Natural killer cell (primary cell): ENCODE measurements at regions not wholly inside any gene's neighbourhood (a gene's known extent, or its start where the extent isn't known, plus 50 kb on each side); places are given as distances from the start of the nearest gene placed in this dataset.

Experiments
- ATAC-seq, 3 donors: fragments of 150-1000 bp in 2 of 3; fragments of 200-7000 bp in 1 of 3; cut with Tn5 transposase; 1 replicate in 1 of 3; 2 replicates in 2 of 3; pipeline ENCODE4 v1.10.0; 2021; ENCODE audit warnings: mild to moderate bottlenecking in 2 of 3, moderate library complexity in 2 of 3
- DNase-seq, 2 donors: peaks; one replicate each; pipeline versions ENCODE4 v3.0.0 to v3.0.0-alpha.2; 2013 to 2021; ENCODE audit warnings: mixed read lengths in 1 of 2
- H3K27ac ChIP-seq: one replicate; pipeline ENCODE4 v1.5.1; 2013; ENCODE audit warnings: mild to moderate bottlenecking, low read length
- H3K27me3 ChIP-seq: one replicate; pipeline ENCODE4 v1.6.1; 2013; ENCODE audit warnings: low read length; ENCODE audit not compliant: control insufficient read depth, insufficient read depth
- H3K36me3 ChIP-seq: one replicate; pipeline ENCODE4 v1.6.1; 2013; ENCODE audit warnings: low read length; ENCODE audit not compliant: control insufficient read depth, insufficient read depth
- H3K4me1 ChIP-seq: one replicate; pipeline ENCODE4 v1.6.1; 2013; ENCODE audit warnings: low read length; ENCODE audit not compliant: control insufficient read depth, insufficient read depth
- H3K4me3 ChIP-seq: one replicate; pipeline ENCODE4 v1.5.1; 2013; ENCODE audit warnings: low read length
- H3K9me3 ChIP-seq: one replicate; pipeline ENCODE4 v1.6.1; 2013; ENCODE audit warnings: low read length; ENCODE audit not compliant: control insufficient read depth, insufficient read depth
- H3K27ac Mint-ChIP-seq, 2 donors: one replicate each; pipeline ENCODE4 v1.8.0; 2022; ENCODE audit warnings: mild to moderate bottlenecking in 2 of 2, mixed read lengths in 2 of 2, moderate library complexity in 1 of 2
- H3K27me3 Mint-ChIP-seq, 2 donors: one replicate each; pipeline ENCODE4 v1.8.0; 2022; ENCODE audit warnings: low read depth in 2 of 2, mixed read lengths in 2 of 2
- H3K36me3 Mint-ChIP-seq: one replicate; pipeline ENCODE4 v1.8.0; 2022; ENCODE audit warnings: mixed read lengths
- H3K4me1 Mint-ChIP-seq, 2 donors: one replicate each; pipeline ENCODE4 v1.8.0; 2022; ENCODE audit warnings: mixed read lengths in 2 of 2
- H3K4me3 Mint-ChIP-seq: one replicate; pipeline ENCODE4 v1.8.0; 2022; ENCODE audit warnings: mild to moderate bottlenecking, moderate library complexity, mixed read lengths
- H3K9me3 Mint-ChIP-seq, 2 donors: one replicate each; pipeline ENCODE4 v1.8.0; 2022; ENCODE audit warnings: mixed read lengths in 2 of 2
- WGBS: methylation state at CpG from one replicate; pipeline ENCODE4 v1.1.7; 2013; ENCODE audit warnings: missing lambda C conversion rate; ENCODE audit not compliant: insufficient coverage; 5-methylcytosine and 5-hydroxymethylcytosine counted together
- intact Hi-C: fragments of 100-400 bp; cut with micrococcal nuclease; formaldehyde crosslinking; loops from one replicate; pipeline ENCODE4 v1.14.2; 2022
- TF ChIP-seq, protein P1 (sequence below): fragments of 200-600 bp; IDR thresholded peaks from one replicate; pipeline ENCODE4 v1.8.0; 2022; ENCODE audit warnings: antibody characterized with exemption

DNA sequence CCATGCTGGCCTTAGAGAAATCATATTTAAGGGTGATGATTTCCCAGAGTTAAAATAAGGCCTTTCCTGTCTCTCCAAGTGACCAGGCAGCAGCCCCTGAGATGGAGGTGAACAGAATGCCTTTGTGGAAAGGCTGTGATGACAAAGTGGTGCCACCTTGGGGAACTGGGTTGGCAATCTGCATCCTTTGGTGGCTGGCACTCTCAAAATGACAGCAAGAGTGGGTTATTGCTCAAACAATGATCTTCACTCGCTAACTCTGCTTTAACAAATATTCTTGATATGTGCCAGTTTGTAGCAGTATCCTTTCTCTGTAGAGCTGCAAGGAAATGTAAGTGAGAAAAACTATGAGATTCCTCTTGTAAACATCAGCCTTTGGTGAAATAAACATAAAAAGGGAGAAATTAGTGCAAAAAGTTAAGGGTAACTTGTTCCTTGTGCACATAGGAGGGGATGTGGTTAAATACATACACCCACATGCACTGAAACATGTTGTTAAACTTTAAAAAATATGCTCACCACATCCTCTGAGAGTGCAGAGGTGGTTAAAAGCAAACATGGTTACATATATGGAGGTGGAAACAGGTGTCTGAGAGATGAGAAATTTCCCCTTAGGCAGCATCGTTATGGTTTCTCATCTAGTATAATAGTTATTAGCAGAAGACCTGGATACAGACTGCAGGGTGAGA is 373.4 kb upstream of the CTNND2 start:
- Histone ChIP-seq H3K4me3 (no peak overlapping the region), H3K9me3 (peaks cover 2% of the 10 kb centered on the region), H3K27me3 (no peaks in the 10 kb centered on the region), H3K27ac (no peak overlapping the region), H3K4me1 (no peaks in the 10 kb centered on the region), H3K36me3 (no peaks in the 10 kb centered on the region)
- no peak for ATAC-seq
- Mint-ChIP-seq H3K4me1 (no peaks in the 10 kb centered on the region), H3K4me3 (no peak overlapping the region), H3K27me3 (no peaks in the 10 kb centered on the region), H3K27ac (no peak overlapping the region), H3K36me3 (no peaks in the 10 kb centered on the region), H3K9me3 (peaks cover 4 to 9% of the 10 kb centered on the region in 2 donors)
- intact Hi-C loops = no loop called here
- no peak for DNase-seq
- 80% methylated on average over 2 of the region's 2 CpGs for WGBS
- TF ChIP-seq, protein P1, sequence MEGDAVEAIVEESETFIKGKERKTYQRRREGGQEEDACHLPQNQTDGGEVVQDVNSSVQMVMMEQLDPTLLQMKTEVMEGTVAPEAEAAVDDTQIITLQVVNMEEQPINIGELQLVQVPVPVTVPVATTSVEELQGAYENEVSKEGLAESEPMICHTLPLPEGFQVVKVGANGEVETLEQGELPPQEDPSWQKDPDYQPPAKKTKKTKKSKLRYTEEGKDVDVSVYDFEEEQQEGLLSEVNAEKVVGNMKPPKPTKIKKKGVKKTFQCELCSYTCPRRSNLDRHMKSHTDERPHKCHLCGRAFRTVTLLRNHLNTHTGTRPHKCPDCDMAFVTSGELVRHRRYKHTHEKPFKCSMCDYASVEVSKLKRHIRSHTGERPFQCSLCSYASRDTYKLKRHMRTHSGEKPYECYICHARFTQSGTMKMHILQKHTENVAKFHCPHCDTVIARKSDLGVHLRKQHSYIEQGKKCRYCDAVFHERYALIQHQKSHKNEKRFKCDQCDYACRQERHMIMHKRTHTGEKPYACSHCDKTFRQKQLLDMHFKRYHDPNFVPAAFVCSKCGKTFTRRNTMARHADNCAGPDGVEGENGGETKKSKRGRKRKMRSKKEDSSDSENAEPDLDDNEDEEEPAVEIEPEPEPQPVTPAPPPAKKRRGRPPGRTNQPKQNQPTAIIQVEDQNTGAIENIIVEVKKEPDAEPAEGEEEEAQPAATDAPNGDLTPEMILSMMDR = no peak

DNA sequence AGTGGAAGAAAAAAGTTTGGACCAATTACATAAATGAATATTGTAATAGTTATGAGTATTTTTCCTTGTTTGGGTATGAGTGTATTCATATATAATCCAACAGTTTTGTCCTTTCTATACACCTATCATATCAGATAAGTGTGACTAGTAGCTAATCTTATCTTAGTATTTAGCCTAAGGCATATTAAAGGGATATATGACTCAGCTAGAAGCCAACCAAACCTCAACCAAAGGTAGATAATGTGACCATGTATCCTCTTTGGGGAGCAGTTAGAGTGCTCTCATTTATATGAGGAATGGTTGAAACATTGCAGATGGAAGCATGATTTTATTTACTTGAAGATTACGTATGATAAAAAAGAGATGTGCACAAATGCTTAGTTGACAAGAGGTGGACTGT is 370.0 kb upstream of the CTNND2 start:
- Histone ChIP-seq H3K4me3 (no peak overlapping the region), H3K9me3 (peaks cover 2% of the 10 kb centered on the region), H3K4me1 (no peaks in the 10 kb centered on the region), H3K27me3 (no peaks in the 10 kb centered on the region), H3K27ac (no peak overlapping the region), H3K36me3 (no peaks in the 10 kb centered on the region)
- DNase-seq = no peak
- H3K27me3 Mint-ChIP-seq = no peaks in the 10 kb centered on the region
- TF ChIP-seq, protein P1 = no peak
- WGBS = 70% methylated on average over 1 of the region's 1 CpG
- peaks cover 4 to 11% of the 10 kb centered on the region in 2 donors for H3K9me3 Mint-ChIP-seq
- ATAC-seq = no peak
- H3K27ac Mint-ChIP-seq = no peak overlapping the region
- intact Hi-C loops = no loop called here
- H3K36me3 Mint-ChIP-seq = no peaks in the 10 kb centered on the region
- no peak overlapping the region for H3K4me3 Mint-ChIP-seq
- no peaks in the 10 kb centered on the region for H3K4me1 Mint-ChIP-seq

DNA sequence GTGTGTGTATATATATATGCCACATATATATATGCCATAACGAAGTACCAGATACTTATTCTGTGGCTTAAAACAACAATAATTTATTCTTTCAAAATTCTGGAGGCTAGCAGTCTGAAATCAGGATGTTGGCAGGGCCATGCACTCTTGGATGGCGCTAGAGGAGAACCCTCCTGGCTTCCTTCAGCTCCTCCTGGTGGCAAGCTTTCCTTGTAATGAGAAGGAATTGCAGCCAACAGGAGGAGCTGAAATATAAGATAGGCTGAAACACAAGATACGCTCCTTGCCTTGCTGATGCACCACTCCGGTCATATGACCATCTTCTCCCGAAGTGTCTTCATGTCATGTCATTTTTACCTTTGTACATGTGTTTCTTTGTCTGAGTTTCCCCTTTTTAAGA is 368.1 kb upstream of the CTNND2 start:
- DNase-seq (no peak), ATAC-seq (no peak)
- Histone ChIP-seq H3K4me1 (no peaks in the 10 kb centered on the region), H3K4me3 (no peak overlapping the region), H3K27me3 (no peaks in the 10 kb centered on the region), H3K27ac (no peak overlapping the region), H3K9me3 (peaks cover 2% of the 10 kb centered on the region), H3K36me3 (no peaks in the 10 kb centered on the region)
- Mint-ChIP-seq H3K9me3 (peaks cover 6 to 17% of the 10 kb centered on the region in 2 donors), H3K4me1 (no peaks in the 10 kb centered on the region), H3K27ac (no peak overlapping the region), H3K4me3 (no peak overlapping the region), H3K36me3 (no peaks in the 10 kb centered on the region), H3K27me3 (no peaks in the 10 kb centered on the region)
- intact Hi-C loops = no loop called here
- WGBS = 66% methylated on average over 4 of the region's 5 CpGs
- TF ChIP-seq, protein P1 = no peak

DNA sequence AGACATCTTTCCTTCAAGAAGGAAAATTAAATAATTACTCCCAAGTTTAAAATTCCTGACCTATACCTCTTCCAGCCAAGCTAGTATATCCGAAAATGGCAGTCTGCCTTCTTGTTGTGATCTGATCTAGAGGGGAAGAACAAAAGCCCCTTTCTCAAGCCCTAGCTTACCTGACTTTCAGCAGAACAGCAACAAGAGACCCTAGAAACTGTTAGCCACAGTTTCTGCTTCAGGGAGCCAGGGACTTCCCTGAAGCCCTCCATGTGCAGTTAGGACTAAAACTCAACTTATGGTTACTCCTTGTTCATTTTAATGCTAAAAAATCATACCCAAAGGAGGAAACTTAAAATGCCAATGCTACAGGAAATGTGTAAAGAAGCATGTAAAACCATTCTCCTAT is 366.7 kb upstream of the CTNND2 start:
- DNase-seq (no peak), ATAC-seq (no peak)
- Mint-ChIP-seq H3K4me1 (no peaks in the 10 kb centered on the region), H3K4me3 (no peak overlapping the region), H3K36me3 (no peaks in the 10 kb centered on the region), H3K27ac (no peak overlapping the region), H3K27me3 (no peaks in the 10 kb centered on the region), H3K9me3 (peaks cover 2 to 10% of the 10 kb centered on the region in 2 donors)
- Histone ChIP-seq H3K4me1 (no peaks in the 10 kb centered on the region), H3K27me3 (no peaks in the 10 kb centered on the region), H3K27ac (no peak overlapping the region), H3K9me3 (peaks cover 2% of the 10 kb centered on the region), H3K36me3 (no peaks in the 10 kb centered on the region), H3K4me3 (no peak overlapping the region)
- TF ChIP-seq, protein P1 = no peak
- intact Hi-C loops = no loop called here
- 90% methylated on average over 1 of the region's 1 CpG for WGBS
